AG10803 (cell line): ENCODE measurements at regions not wholly inside any gene's neighbourhood (a gene's known extent, or its start where the extent isn't known, plus 50 kb on each side); places are given as distances from the start of the nearest gene placed in this dataset.

Experiments
- DNase-seq: peaks from one replicate; pipeline ENCODE4 v3.0.0; 2010; ENCODE audit warnings: low read depth
- H3K4me3 ChIP-seq: 2 replicates; pipeline ENCODE4 v1.5.1; 2011; ENCODE audit warnings: mild to moderate bottlenecking, low read length, control low read depth
- TF ChIP-seq, protein P1 (sequence below): conservative IDR thresholded peaks from 2 replicates; pipeline ENCODE4 v1.5.1; 2011; ENCODE audit warnings: mild to moderate bottlenecking, low read length, control low read depth, inconsistent platforms

- no peak for DNase-seq
- TF ChIP-seq, protein P1, sequence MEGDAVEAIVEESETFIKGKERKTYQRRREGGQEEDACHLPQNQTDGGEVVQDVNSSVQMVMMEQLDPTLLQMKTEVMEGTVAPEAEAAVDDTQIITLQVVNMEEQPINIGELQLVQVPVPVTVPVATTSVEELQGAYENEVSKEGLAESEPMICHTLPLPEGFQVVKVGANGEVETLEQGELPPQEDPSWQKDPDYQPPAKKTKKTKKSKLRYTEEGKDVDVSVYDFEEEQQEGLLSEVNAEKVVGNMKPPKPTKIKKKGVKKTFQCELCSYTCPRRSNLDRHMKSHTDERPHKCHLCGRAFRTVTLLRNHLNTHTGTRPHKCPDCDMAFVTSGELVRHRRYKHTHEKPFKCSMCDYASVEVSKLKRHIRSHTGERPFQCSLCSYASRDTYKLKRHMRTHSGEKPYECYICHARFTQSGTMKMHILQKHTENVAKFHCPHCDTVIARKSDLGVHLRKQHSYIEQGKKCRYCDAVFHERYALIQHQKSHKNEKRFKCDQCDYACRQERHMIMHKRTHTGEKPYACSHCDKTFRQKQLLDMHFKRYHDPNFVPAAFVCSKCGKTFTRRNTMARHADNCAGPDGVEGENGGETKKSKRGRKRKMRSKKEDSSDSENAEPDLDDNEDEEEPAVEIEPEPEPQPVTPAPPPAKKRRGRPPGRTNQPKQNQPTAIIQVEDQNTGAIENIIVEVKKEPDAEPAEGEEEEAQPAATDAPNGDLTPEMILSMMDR, result no peak
- H3K4me3 ChIP-seq, result no peak overlapping the region
Observed at GRCh38 chr6:164258421-164258820, 843.9 kb downstream of the QKI start.

- TF ChIP-seq, protein P1, result no peak
- H3K4me3 ChIP-seq, result no peak overlapping the region
- no peak for DNase-seq
Observed at GRCh38 chr6:164252948-164253347, 838.4 kb downstream of the QKI start.

DNA sequence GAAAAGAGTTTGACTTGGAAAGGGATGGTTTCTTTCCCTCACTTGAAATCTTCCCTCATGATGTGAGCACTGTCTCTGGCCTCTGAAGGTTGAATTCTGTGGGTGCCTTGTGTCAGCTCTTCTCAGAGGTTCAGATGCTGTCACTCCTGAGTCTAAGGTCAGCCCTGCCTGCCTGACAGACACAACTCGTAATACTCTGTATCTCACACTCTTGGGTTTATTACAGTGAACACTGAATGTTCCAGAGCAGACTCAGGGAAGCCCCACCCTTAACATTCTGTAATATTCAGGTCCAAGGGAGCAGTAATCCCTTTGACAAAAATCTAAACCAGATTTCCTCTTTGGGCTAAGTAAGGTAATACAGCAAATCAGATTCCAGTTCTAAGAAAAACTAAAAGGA is 837.8 kb downstream of the QKI start:
- TF ChIP-seq, protein P1, result no peak
- no peak overlapping the region for H3K4me3 ChIP-seq
- no peak for DNase-seq

DNA sequence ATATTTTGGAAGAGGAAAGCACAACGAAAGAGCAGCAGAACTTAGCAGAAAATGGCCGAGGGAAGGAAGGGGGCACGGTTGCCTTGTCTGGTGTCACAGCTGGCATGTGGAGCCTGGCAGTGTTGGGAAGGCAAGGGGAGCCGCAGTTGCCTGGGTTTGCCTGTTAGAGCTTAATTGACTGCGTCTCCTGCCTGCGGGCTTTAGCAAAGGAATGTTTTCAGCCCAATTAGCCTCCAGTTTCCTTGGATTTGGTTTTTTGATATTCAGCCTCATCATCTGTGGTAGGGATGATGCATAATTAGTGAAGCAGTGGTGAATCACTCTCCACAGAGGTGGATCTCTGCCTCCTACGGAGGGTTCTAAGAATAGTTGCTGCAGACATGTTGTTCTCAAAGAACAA is 832.6 kb downstream of the QKI start:
- DNase-seq, result peak; percentile 52
- no peak overlapping the region for H3K4me3 ChIP-seq
- TF ChIP-seq, protein P1, result no peak

- TF ChIP-seq, protein P1, result no peak
- no peak for DNase-seq
- H3K4me3 ChIP-seq, result no peak overlapping the region
Observed at GRCh38 chr6:164246082-164246481, 831.6 kb downstream of the QKI start.

- no peak overlapping the region for H3K4me3 ChIP-seq
- no peak for DNase-seq
- TF ChIP-seq, protein P1, result no peak
Observed at GRCh38 chr6:164243949-164244348, 829.4 kb downstream of the QKI start.

DNA sequence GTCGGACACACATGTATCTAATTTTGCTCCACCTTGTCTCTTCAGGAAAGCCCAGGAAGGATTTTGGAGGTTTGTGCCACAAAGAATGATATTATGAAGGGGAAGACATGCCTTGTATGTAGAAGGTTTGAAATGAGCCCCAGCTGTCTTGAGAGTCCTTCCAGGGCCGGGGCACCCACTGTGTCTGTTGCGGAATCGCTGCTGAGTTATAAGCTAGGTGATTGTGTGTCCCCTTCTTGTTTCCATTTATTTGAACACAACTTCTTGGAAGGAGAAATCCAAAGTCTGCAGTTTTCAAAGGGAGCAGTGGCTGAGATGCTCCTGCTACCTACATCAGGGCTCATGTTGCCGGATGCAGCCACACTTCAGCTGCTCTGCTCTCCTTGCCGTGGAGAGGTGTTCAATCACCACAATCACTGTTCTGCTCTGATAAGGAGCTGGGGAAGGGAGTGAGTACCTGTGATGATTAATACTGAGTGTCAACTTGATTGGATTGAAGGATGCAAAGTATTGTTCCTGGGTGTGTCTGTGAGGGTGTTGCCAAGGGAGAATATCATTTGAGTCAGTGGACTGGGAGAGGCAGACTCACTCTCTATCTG is 828.6 kb downstream of the QKI start:
- H3K4me3 ChIP-seq, result no peak overlapping the region
- TF ChIP-seq, protein P1, result no peak
- DNase-seq, result no peak
